K562 (cell line): ENCODE measurements at regions not wholly inside any gene's neighbourhood (a gene's known extent, or its start where the extent isn't known, plus 50 kb on each side); places are given as distances from the start of the nearest gene placed in this dataset.

ENCODE experiments used
- ATAC-seq: fragments of 200-7000 bp; cut with Tn5 transposase; 3 replicates; pipeline ENCODE4 v1.9.1; 2020; ENCODE audit warnings: moderate library complexity
- BruUV-seq: library from RNA; stranded (reverse); fragments of 400-500 nt; replicated peaks from 2 replicates; lab custom pipeline; 2021; lab: Mats Ljungman, UMichigan
- CTCF ChIA-PET: fragments of 300-600 bp; formaldehyde crosslinking; extraction: SDS; loops from one replicate; lab custom pipeline; 2021; ENCODE audit warnings: low intra/inter-chr PET ratio; lab: Yijun Ruan, JAX
- POLR2A ChIA-PET: fragments of 300-600, 350-650 bp; sonication (Branson Sonifier 250); formaldehyde crosslinking; extraction: SDS; loops from one replicate; lab custom pipeline; 2021; ENCODE audit warnings: antibody characterized with exemption, inconsistent platforms; lab: Yijun Ruan, JAX
- DNase-seq, 4 experiments: peaks; one replicate each; pipeline versions ENCODE4 v3.0.0 to v3.0.0-alpha.2; 2011 to 2018; ENCODE audit warnings: low spot score in 3 of 4, mixed read lengths in 3 of 4; ENCODE audit errors: extremely low read depth in 1 of 4
- FAIRE-seq: peaks from 2 replicates; lab custom pipeline; 2011; peaks lifted over from hg19 to GRCh38; lab: Jason Lieb, UNC
- H2AFZ ChIP-seq: 2 replicates; pipeline ENCODE4 v1.6.0; 2011; ENCODE audit warnings: low read depth, low read length, control low read depth, inconsistent platforms
- H3K27ac ChIP-seq: fragments of 200-600 bp; 3 replicates; pipeline ENCODE4 v1.8.0; 2011; ENCODE audit warnings: low read depth, mild to moderate bottlenecking, control low read depth, inconsistent platforms, low read length, moderate library complexity, mixed read lengths; ENCODE audit errors: extremely low read depth
- H3K27me3 ChIP-seq, 2 experiments: fragments of 300-600 bp in 1 of 2; 2 replicates in 1 of 2; 3 replicates in 1 of 2; pipeline versions ENCODE4 v1.6.0 to v1.8.0; 2011; ENCODE audit warnings: inconsistent platforms in 2 of 2, low read length in 2 of 2, mild to moderate bottlenecking in 1 of 2, mixed read lengths in 1 of 2, moderate library complexity in 1 of 2; ENCODE audit not compliant: control insufficient read depth in 2 of 2, insufficient read depth in 2 of 2
- H3K36me3 ChIP-seq: fragments of 300-600 bp; 3 replicates; pipeline ENCODE4 v1.8.0; 2011; ENCODE audit warnings: mild to moderate bottlenecking, low read length, inconsistent platforms; ENCODE audit not compliant: control insufficient read depth, insufficient read depth
- H3K4me1 ChIP-seq, 2 experiments: fragments of 200-600 bp in 1 of 2; replicated peaks in 1 of 2; 2 replicates in 1 of 2; 3 replicates in 1 of 2; pipeline versions ENCODE4 v1.5.1 to v1.8.0; 2011; ENCODE audit warnings: inconsistent platforms in 2 of 2, low read length in 2 of 2, mild to moderate bottlenecking in 1 of 2, mixed read lengths in 1 of 2, moderate library complexity in 1 of 2; ENCODE audit not compliant: control insufficient read depth in 2 of 2, insufficient read depth in 2 of 2
- H3K4me2 ChIP-seq: 2 replicates; pipeline ENCODE4 v1.6.1; 2011; ENCODE audit warnings: low read length, control low read depth, inconsistent platforms, mixed read lengths; ENCODE audit not compliant: insufficient read depth
- H3K4me3 ChIP-seq: fragments of 200-600 bp; sonication (generic), shearing (Covaris generic); 2 replicates; pipeline ENCODE4 v1.5.1; 2016; ENCODE audit warnings: control low read depth, inconsistent platforms
- H3K79me2 ChIP-seq: fragments of 200-600 bp; 3 replicates; pipeline ENCODE4 v1.8.0; 2011; ENCODE audit warnings: low read length, inconsistent platforms; ENCODE audit not compliant: control insufficient read depth, insufficient read depth
- H3K9ac ChIP-seq, 2 experiments: 2 replicates each; pipeline versions ENCODE4 v1.6.0 to v1.6.1; 2011; ENCODE audit warnings: low read depth in 2 of 2, low read length in 2 of 2, control low read depth in 1 of 2, inconsistent platforms in 1 of 2, mild to moderate bottlenecking in 1 of 2, mixed read lengths in 1 of 2; ENCODE audit not compliant: insufficient read depth in 1 of 2
- H3K9me1 ChIP-seq: one replicate; pipeline ENCODE4 v1.6.0; 2011; ENCODE audit warnings: inconsistent platforms, mild to moderate bottlenecking, low read length, moderate library complexity; ENCODE audit not compliant: control insufficient read depth, insufficient read depth
- H3K9me3 ChIP-seq: replicated peaks from 2 replicates; pipeline ENCODE4 v1.5.1; 2011; ENCODE audit warnings: low read depth, low read length, inconsistent platforms; ENCODE audit not compliant: control insufficient read depth, insufficient read depth
- H4K20me1 ChIP-seq: replicated peaks from 2 replicates; pipeline ENCODE4 v1.6.1; 2011; ENCODE audit warnings: low read length, inconsistent platforms, mixed read lengths; ENCODE audit not compliant: control insufficient read depth, insufficient read depth
- ARID3B ChIP-seq: fragments of 250-450 bp; sonication (Bioruptor Pico); IDR thresholded peaks from 2 replicates; pipeline ENCODE4 v1.4.0; 2020; ENCODE audit warnings: borderline replicate concordance
- WGBS: fragments of 100-300 bp; shearing (Covaris generic); methylation state at CpG from one replicate; pipeline ENCODE4 v1.1.6; 2016; ENCODE audit warnings: low coverage, mixed read lengths; ENCODE audit not compliant: insufficient coverage; ENCODE audit errors: missing lambda C conversion rate; 5-methylcytosine and 5-hydroxymethylcytosine counted together
- in situ Hi-C: fragments of 300-500 bp; cut with MboI; formaldehyde crosslinking; loops from 4 replicates; pipeline ENCODE4 v1.15.0; 2018; ENCODE audit warnings: inconsistent platforms, mixed read lengths
- intact Hi-C: fragments of 100-400 bp; cut with micrococcal nuclease; formaldehyde crosslinking; loops from 2 replicates; pipeline ENCODE4 v1.14.2; 2022

DNA sequence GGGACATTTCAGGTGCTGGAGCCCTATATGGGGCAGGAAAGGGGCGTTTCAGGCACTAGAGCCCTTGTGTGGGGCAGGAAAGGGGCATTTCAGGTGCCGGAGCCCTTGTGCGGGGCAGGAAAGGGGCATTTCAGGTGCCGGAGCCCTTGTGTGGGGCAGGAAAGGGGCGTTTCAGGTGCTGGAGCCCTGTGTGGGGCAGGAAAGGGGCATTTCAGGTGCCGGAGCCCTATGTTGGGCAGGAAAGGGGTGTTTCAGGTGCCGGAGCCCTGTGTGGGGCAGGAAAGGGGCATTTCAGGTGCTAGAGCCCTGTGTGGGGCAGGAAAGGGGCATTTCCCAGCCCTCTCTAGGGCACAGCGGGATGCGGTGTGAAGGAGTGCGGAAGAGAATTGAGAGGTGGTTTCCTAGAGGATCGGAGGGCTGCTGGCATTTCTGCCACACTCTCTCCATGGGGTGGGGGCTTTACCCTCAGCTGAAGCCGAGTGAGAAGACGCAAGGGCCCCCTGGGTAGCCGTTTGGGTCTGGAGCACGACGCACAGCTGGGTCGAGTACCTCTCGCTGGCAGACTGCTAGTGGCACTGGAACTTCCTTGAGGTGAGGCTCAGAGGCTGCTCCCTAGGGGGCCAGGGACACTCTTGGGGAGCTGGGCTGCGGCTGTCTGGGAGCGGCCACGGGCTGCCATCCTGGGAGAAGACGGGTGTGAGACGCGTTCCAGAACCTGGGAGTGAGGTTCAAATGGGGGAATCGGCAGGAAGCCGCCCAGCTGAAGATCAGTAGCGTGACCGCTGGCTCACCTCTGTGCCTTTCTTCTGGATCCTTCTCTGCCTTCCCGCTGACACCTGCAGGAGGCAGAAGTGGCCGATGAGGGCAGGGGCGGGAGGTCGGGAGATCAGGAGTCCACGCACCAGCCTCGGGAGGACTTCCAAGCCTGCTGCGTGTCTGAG is 122.6 kb upstream of the IRX4 start:
- Histone ChIP-seq H3K36me3 (no peaks in the 10 kb centered on the region), H3K9ac (no peak overlapping the region), H4K20me1 (peaks cover 23% of the 10 kb centered on the region), H3K9me1 (peaks cover 5% of the 10 kb centered on the region), H3K9me3 (no peaks in the 10 kb centered on the region), H2AFZ (no peak overlapping the region), H3K4me1 (peaks cover 0 to 12% of the 10 kb centered on the region in 2 experiments; a peak in 1 of 5 replicates), H3K4me2 (no peak overlapping the region), H3K27ac (no peak overlapping the region), H3K4me3 (no peak overlapping the region), H3K79me2 (no peaks in the 10 kb centered on the region), H3K27me3 (peaks cover 42 to 97% of the 10 kb centered on the region in 2 experiments)
- under 1% methylated on average over 34 of the region's 35 CpGs for WGBS
- ChIA-PET POLR2A (interaction anchor here (0.7 kb wide), 1 partner anchor 661 kb away, joined by 4 read pairs; no protein-coding TSS in a partner anchor), CTCF (no interaction called here)
- in situ Hi-C loops: no loop called here
- intact Hi-C loops: no loop called here
- DNase-seq: no peak
- BruUV-seq: no TSS peak
- TF ChIP-seq ARID3B: no peak
- FAIRE-seq: no peak
- ATAC-seq: peak; percentile 35; the same call in 2 of the 3 replicates
